ENCODE measurements at regions not wholly inside any gene's neighbourhood (a gene's known extent, or its start where the extent isn't known, plus 50 kb on each side); places are given as distances from the start of the nearest gene placed in this dataset.

GRCh38 chr4:18291256-18291655, 269.7 kb upstream of the LCORL start:
- TF ChIP-seq ZFP3 (CRISPR knock-in tag; IDR thresholded peaks at IDR 0.05) = no peak
- TF ChIP-seq TCF4 (CRISPR knock-in tag; IDR thresholded peaks at IDR 0.05; ENCODE audit: borderline replicate concordance) = no peak
- TF ChIP-seq ESRRG (CRISPR knock-in tag; IDR thresholded peaks at IDR 0.05) = no peak
- TF ChIP-seq CSDC2 (CRISPR knock-in tag; IDR thresholded peaks at IDR 0.05) = no peak
- TF ChIP-seq TSHZ2 (CRISPR knock-in tag; IDR thresholded peaks at IDR 0.05) = no peak
- TF ChIP-seq BACH2 (CRISPR knock-in tag; IDR thresholded peaks at IDR 0.05; ENCODE audit: borderline replicate concordance) = no peak

Measured in SK-N-SH treated with all-trans-retinoic acid at 6 μM for 48 hours (cell line).